AG04449 (cell line): ENCODE measurements at regions not wholly inside any gene's neighbourhood (a gene's known extent, or its start where the extent isn't known, plus 50 kb on each side); places are given as distances from the start of the nearest gene placed in this dataset.

ENCODE experiments used
- CTCF ChIA-PET: fragments of 350-600 bp; formaldehyde crosslinking; extraction: SDS; loops from one replicate; lab custom pipeline; 2021; ENCODE audit warnings: antibody characterized with exemption; lab: Yijun Ruan, JAX
- POLR2A ChIA-PET: fragments of 400-600, 350-600 bp; formaldehyde crosslinking; extraction: SDS; loops from one replicate; lab custom pipeline; 2020; ENCODE audit warnings: antibody characterized with exemption, inconsistent platforms; lab: Yijun Ruan, JAX
- DNase-seq: peaks from one replicate; pipeline ENCODE4 v3.0.0-alpha.2; 2010; ENCODE audit warnings: low read depth, low spot score
- H3K4me3 ChIP-seq: 2 replicates; pipeline ENCODE4 v1.5.1; 2011; ENCODE audit warnings: low read depth, mild to moderate bottlenecking, control low read depth, low read length
- CTCF ChIP-seq: IDR thresholded peaks from one replicate; pipeline ENCODE4 v1.5.1; 2011; ENCODE audit warnings: mild to moderate bottlenecking, moderate library complexity, low read length, control low read depth, inconsistent platforms; ENCODE audit not compliant: insufficient read depth; ENCODE audit errors: missing control alignments

- ChIA-PET POLR2A (no interaction called here), CTCF (no interaction called here)
- no peak for DNase-seq
- TF ChIP-seq CTCF, result no peak
- H3K4me3 ChIP-seq, result no peak overlapping the region
Observed at GRCh38 chr6:164210323-164210722, 795.8 kb downstream of the QKI start.

- DNase-seq, result no peak
- H3K4me3 ChIP-seq, result no peak overlapping the region
- CTCF ChIA-PET, result no interaction called here
- POLR2A ChIA-PET, result no interaction called here
- no peak for TF ChIP-seq CTCF
Observed at GRCh38 chr6:164208371-164208770, 793.9 kb downstream of the QKI start.

- TF ChIP-seq CTCF, result no peak
- ChIA-PET CTCF (no interaction called here), POLR2A (no interaction called here)
- H3K4me3 ChIP-seq, result no peak overlapping the region
- no peak for DNase-seq
Observed at GRCh38 chr6:164206807-164207423, 792.4 kb downstream of the QKI start.

GRCh38 chr6:164200071-164200470 lies 785.6 kb downstream of the QKI start:
- no peak overlapping the region for H3K4me3 ChIP-seq
- POLR2A ChIA-PET, result no interaction called here
- no peak for TF ChIP-seq CTCF
- CTCF ChIA-PET, result no interaction called here
- no peak for DNase-seq

GRCh38 chr6:164195942-164196281 lies 781.4 kb downstream of the QKI start:
- no peak overlapping the region for H3K4me3 ChIP-seq
- CTCF ChIA-PET, result no interaction called here
- no peak for DNase-seq
- POLR2A ChIA-PET, result no interaction called here
- no peak for TF ChIP-seq CTCF

- H3K4me3 ChIP-seq, result no peak overlapping the region
- ChIA-PET POLR2A (no interaction called here), CTCF (no interaction called here)
- TF ChIP-seq CTCF, result no peak
- no peak for DNase-seq
Observed at GRCh38 chr6:164195278-164195941, 780.9 kb downstream of the QKI start.
